Lower leg skin (tissue), 3 donors: ENCODE measurements at regions not wholly inside any gene's neighbourhood (a gene's known extent, or its start where the extent isn't known, plus 50 kb on each side); places are given as distances from the start of the nearest gene placed in this dataset.

Source experiments
- POLR2A ChIP-seq, 2 donors: fragments of 450-650 bp; IDR thresholded peaks; one replicate each; pipeline ENCODE4 v1.6.1; 2016 to 2017; ENCODE audit warnings: antibody characterized with exemption in 2 of 2, mild to moderate bottlenecking in 1 of 2, moderate library complexity in 1 of 2
- TF ChIP-seq, protein P1 (sequence below), 3 donors: fragments of 450-650 bp; IDR thresholded peaks; one replicate each; pipeline ENCODE4 v1.5.1; 2016; ENCODE audit warnings: antibody characterized with exemption in 3 of 3, mild to moderate bottlenecking in 3 of 3, moderate library complexity in 2 of 3

DNA sequence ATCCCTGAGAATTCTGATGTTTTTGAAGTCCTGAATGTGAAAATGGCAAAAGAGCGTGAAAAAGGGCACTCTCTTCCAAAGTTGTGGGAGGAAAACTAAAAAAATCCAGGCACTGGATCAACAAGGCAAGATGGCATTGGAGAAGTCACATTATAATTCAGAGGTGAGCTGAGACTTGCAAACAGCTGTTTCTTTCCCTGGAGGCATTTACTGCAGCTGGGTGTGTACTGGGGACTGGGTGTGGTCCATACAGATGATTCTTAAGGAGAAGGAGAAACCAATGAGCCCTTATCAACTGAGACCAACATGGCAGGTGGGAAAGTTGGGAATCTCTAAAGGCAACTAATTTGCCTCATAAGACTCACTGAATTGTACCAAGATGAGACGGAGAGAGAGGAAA, 313.9 kb downstream of the TRIB2 start:
- TF ChIP-seq, protein P1, sequence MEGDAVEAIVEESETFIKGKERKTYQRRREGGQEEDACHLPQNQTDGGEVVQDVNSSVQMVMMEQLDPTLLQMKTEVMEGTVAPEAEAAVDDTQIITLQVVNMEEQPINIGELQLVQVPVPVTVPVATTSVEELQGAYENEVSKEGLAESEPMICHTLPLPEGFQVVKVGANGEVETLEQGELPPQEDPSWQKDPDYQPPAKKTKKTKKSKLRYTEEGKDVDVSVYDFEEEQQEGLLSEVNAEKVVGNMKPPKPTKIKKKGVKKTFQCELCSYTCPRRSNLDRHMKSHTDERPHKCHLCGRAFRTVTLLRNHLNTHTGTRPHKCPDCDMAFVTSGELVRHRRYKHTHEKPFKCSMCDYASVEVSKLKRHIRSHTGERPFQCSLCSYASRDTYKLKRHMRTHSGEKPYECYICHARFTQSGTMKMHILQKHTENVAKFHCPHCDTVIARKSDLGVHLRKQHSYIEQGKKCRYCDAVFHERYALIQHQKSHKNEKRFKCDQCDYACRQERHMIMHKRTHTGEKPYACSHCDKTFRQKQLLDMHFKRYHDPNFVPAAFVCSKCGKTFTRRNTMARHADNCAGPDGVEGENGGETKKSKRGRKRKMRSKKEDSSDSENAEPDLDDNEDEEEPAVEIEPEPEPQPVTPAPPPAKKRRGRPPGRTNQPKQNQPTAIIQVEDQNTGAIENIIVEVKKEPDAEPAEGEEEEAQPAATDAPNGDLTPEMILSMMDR (IDR thresholded peaks at IDR 0.05): no peak
- no peak for TF ChIP-seq POLR2A (IDR thresholded peaks at IDR 0.05)
